OCI-M1 (cell line): ENCODE measurements at regions not wholly inside any gene's neighbourhood (a gene's known extent, or its start where the extent isn't known, plus 50 kb on each side); places are given as distances from the start of the nearest gene placed in this dataset.

Experiments
- DNase-seq: peaks from one replicate; lab custom pipeline; 2025; lab: John Stamatoyannopoulos, UW

DNA sequence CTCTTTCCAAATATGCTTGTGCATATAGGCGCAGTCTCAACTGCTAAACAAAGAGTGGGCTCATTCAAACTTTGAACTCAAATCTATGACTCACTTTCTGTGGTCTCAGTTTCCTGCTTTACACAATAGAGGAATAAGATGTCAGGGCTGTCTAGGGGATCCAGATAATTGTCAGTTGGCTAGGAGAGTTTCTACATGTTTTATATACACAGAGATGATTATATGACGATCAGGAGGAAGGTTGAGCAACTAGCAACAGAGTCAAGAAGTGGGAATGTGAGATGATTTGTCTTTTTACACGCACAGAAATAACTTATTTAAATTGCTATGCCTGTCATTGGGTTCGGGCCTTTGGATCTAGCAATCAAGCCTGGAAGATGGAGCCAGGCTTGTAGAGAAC, 299.4 kb upstream of the LYPLAL1 start:
- peak; percentile 59 for DNase-seq

DNA sequence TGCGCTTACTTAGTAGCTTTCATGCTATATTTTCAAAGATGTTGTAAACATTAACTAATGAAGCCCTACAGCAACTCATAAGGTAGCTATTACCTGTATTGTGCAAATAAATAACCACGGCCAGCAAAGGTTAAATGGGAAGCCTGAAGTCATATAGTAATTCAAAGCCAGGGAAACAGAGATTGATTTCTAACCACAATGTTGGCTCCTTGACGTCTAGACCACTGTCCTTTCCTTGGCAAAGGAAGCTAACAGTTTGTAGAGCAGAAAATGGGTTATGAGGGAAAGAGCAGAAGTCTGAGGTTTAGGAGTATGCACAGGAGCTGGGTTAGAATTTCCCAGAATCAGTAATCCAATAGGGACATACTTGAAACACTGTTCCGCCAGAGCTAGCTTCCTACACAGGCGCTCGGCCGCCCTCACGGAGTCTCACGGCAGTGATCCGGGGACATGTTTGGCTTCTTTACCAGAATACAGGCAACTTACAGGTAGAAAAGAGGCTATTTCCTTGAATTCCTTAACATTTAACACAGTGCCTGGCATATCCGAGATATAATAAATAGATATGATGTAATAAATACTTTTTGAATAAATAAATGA, 298.8 kb upstream of the LYPLAL1 start:
- no peak for DNase-seq

DNA sequence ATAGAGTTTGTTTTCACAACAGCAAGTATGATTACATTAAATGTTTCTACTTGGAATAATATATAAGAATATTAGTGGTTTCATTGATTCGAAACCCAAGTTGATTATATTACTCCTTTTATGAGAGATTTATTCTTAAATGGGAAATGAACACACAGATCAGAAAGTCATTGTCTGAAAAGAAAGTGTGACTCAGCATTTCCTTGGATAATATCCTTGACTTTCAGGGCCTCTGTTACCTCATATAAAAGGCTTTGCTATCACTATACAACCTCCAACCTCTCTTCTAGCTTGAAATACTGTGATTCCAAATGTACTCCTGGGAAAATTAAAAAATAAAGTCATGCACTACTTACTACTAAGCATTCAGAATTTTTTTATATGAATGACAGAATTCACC, 295.3 kb upstream of the LYPLAL1 start:
- DNase-seq = peak; percentile 63

DNA sequence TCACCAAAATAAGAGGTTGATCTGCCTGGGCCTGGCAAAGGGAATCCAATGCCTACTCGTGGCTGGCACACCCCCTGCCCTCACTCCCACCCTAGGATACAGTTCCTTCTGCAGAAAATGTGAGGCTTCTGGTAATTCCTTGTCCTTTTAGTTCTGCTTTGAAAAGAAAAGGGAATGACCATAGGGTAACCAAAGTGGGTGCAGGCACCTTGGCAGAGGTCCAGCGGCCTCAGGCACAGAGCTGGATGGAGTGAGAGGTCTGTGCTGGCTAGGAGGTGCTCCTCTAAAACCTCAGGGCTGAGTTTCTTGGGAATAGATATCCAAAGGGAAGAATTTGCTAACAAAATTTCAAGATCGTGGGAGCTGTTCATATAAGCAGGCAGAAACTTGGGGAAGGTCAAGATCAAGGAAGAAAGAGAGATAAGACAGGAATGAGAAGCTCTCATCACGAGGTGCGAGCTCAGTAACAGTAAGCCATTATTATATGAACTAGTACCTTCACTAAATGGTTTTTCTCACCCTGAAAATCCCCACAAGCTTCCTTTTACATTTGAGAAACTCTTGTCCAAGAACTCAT, 293.1 kb upstream of the LYPLAL1 start:
- no peak for DNase-seq

DNA sequence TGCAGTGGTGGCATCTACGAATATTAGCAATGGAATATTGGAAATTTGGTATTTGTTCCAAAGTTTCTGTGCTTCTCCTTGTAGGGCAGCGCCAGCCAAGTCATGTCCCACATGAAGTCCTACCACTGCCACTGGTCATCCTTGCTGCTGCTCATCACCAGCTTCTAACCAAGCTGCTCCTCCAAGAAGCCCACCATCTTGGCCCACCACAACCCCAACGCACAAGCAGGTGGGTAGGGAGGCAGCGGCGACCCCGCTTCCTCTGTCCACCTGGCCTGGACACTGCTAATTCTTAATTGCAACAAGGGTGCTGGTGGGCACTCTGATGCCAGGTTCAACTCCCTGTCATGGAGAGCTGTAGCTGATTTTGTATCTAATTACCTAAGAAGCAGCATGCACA, 291.2 kb upstream of the LYPLAL1 start:
- DNase-seq = no peak

DNA sequence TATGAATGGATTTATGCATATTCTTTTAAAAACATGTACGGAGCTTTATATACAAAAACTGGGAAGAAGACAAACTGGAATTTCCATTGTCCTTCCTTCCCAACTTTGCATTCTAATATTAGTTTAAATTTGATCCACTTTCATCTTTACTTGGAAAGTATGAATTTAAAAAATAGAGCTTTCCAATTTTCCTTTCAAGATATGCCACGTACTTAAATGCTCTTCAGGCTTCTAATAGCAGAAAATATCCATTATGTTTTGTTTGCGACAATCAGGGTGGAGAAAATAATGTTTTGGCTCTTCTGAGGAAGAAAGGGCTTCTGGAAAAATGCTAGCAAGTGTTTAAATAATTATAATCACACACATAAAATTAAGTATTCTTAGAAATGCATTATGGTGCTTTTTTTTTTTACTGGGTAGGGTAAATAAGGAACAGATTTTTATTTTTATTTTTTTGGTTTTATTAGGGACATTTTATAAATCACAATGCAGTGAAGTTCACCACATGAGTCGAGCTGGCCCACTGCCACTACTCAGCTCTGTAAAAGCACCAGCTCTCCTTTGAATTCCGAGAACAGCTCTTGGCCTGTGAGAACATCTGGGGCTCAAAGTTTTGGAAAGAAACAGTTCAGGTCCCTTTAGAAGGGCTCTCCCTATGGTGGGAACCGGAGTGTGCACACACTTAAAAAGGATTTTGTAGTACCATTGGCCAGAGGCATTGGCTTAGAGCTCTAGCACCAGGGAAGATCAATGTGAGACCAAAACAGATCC, 287.4 kb upstream of the LYPLAL1 start:
- no peak for DNase-seq

DNA sequence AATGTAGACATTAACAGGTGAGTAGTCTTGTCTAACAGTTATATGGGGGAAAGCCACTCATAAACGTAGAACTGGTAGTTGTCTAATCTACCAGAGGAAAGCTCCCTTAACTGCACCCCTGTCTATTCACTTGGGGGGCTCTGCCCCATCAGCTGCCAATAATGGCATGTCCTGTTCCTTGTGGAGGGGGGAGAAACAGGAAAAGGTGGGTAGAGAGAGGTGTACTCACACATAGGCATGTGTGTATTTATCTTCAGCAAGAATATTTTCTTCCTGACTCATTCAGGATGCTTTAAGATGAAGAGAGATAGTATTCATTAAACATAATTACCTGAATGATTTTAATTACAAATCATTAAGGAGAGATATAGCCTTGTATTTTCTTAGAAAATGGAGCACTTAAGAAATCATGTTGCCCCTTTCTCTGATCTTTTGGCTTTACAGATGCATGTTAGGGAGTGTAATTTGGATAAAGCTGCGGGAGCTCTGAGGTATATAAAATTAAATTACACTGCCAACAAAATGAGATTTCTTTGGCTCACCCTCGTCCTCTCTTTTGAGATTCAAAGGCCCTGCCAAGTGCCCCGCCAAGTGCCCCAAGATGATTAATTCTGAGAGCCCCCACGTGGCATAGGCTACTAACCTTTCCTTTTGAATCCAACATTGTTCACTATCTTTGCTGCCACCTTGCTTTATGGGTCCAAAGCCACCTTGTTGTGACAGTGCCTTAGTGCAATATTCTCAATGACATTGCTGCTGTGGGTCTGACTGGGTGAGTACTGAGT, 286.3 kb upstream of the LYPLAL1 start:
- DNase-seq = no peak

DNA sequence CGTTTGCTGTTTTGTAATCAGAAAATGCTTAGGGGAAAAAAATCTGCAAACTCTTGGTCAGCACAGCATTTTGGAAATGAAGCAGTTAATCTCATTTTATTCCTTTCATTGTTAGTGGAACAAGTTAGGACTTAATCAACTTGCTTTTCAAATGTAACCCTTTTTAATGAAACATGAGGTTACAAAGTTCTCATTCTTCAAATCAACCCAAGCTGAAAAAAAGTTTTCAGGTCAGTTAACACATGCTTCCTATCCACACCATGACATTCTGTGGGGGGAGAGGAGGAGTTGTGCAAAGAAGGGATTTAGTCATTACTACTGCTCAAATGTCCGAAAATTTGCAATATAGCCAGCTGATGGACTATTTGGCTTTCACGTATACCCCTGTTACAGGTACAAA, 283.2 kb upstream of the LYPLAL1 start:
- DNase-seq = no peak

DNA sequence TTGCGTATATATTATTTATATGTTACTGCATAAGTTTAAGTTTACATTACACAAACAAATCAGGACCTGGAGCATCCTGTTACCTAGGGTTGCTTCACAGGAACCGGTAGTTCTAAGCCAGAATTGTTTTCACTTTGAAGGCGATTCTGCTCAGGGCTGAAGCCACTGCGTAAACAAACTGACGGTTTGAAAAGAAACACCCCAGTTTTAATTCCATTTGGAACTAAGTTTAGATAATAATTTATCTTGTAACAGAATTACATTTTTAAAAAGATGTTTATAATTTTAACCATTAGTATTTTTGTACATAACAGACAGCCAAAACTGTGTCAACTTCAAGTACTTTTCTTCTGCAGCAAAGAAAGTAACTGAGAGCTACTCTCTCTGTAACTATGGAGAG, 282.1 kb upstream of the LYPLAL1 start:
- no peak for DNase-seq

DNA sequence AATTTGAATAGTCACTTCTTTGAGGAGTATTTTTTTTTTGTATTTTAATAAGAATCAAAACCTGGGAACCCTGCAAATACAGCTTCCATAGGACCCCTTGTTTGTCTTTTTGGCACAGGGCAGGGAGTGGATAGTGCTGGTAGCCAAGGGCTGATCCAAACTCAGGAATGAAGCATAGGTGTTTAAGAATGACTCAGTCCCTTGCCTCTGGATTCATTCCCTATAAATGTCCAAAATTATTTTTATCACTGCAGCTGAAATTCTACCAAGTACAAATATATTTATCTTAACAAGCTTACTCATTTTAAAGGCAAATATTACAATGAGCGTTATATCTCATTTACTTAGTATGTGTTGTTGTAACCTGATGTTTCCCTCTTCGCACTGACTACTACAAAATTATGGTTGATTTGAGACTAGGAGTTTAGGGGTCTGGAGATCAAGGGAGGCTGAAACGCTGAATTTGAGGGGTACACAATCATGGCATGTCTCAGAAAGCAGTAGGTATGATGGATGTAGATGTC, 278.6 kb upstream of the LYPLAL1 start:
- no peak for DNase-seq

DNA sequence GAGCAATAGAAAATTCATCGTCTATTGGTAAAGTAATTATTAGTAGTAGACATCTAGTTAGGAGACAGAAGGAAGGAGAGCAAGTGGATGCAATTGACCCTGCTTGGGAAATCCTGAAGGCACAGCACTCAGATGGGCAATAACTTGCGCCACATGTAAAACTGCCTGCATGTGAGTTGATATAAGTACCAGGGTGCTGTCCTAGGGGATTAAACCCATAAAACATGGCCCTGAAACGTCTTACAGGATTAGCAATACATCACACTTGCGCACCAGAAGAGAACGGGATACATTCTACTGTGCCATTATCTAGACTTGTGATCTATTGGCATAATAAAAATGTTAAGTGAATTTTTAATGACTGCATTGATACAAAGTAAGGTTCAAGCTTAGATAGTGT, 277.5 kb upstream of the LYPLAL1 start:
- no peak for DNase-seq

DNA sequence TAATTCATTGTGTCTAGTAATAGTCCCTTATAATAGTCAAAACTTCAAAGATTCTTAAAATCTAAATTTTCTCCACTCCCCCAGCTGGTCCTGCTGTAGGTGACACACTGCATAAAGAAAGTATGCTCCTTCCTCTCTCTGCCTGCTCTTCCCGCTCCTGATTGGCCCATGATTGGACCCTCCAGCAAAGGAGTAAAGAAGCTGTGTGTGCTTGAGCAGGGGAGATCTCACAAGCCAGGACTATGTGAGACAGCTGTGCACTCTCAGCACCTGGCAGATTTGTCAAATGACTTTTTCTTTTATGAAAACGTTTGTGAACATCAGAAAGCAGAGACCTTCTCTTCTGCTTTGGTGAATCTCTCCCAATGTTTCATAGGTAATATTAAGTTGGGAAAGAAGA, 274.8 kb upstream of the LYPLAL1 start:
- DNase-seq = no peak

DNA sequence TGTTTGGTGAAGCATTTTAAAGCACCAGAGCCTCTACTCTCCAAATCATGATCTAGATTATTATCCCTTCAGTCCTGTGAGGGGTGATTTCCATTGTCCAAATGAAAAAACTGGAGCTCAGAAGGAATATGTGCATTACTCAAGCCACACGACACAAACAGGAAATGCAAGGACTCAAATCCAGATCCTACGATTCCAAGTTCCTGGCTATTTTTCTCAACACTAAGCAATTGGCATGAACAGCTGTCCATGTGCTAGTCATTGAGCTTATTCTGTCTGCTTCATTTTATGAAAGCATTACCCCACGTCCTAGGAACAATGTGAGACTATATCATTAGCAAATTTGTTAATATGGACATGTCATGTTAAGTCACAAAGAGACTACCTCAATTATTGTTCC, 273.1 kb upstream of the LYPLAL1 start:
- DNase-seq = no peak

DNA sequence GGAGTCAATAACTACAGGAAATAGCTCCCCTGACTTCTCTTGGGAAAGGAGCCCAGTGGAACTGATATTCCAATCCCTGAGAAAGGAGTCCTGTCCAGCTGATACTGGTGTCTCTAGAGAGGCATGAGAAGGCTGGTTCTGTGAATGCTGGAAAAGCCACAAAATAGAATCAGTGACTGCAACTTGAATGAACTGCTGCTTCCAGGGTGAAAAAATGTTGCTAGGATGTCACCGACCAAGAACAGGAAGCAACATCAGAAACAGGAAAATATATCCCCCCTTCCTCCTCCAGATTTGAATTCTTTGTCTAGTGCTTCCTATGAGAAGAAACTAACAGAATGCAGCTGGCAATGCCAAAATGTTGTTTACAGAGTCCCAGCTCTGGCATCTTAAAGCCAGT, 269.3 kb upstream of the LYPLAL1 start:
- no peak for DNase-seq

DNA sequence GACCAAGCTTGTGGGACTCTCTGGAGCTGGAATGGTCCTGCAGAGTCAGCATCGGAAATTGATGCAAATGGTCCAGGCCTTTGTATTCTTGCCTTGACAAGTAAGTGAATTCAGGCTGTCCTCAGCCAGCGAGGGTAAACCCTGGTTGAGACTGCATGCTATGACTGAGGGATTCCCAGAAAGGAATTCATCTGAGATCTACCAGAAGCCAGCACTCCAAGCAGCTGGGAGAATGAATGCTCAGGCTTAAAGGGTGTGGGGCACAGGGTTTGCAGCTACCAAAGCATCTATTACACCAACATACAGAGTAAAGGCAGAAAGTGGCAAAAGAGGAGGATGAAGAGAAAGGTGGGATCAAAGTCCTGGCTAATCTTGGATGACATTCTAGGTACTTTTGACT, 257.0 kb upstream of the LYPLAL1 start:
- no peak for DNase-seq

DNA sequence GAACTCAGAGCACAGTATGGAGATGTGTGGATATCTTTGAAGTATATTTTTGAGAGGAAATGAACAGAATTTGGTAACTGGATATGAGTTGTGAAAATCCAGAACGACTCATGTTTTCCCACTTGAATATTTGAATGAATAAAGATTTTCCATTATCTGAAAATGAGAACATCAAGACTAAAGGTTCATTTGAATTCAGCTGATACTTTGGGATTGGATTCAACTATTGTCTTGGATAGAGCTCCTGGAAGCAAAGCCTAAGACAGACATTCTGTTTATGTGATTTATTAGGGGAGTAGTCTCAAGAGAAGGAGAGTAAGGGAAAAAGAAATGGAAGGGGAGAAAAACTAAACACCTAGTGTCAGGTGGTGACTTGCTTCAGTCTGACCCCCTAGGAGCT, 256.0 kb upstream of the LYPLAL1 start:
- no peak for DNase-seq

DNA sequence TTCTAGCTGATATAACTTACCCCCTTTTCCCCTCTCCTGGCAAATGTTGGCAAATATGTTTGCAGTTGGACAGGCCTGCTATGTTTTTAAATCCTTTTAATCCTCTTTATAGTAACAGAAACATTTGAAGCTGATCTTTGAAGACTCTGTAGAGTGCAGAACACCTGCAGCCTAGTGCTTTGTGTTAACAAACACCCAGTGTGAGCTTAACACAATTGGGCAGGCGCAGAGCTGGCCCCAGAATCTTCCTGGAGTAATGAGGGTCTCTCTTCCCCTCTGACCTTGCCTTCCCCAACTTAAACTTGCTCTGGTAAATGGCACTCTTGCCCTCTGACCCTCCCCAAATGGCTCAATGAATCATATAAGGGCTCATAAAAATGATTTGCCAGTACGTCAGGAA, 247.9 kb upstream of the LYPLAL1 start:
- DNase-seq = no peak

DNA sequence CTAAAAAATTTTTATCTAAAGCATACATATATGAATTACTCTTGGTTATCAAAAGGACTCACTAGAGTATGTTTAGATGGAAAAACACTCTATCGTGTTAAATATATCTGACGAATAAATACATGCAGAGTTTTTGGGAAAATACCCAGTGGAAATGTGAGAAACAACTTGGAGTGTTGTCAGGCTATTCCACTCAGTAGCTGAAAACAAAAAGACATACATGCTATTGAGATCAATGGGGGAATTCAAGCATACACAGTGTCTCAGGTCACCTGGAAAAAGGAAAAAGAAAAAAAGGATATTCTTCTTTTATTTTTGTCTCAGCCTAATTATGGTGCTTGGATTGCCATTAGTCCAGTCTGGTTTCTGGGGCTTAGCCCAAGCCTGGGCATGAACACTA, 247.0 kb upstream of the LYPLAL1 start:
- DNase-seq = no peak

DNA sequence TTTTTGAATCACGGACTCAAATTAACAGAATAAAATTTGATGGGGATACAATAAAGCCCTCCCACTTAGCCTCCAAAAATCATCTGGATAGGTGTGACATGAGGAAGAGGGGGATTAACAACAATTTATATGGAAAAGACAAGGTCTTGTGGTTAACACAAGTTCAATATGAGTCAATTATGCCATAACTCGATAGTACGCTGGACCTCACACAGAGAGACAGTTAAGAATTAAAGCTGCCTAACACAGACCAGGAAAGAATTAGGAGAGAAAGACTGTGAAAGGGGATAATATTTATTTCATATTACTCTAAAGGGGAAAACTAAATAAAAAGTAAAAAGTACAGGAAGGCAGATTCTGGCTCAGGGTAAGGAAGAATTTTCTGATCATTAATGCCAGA, 243.7 kb upstream of the LYPLAL1 start:
- no peak for DNase-seq

DNA sequence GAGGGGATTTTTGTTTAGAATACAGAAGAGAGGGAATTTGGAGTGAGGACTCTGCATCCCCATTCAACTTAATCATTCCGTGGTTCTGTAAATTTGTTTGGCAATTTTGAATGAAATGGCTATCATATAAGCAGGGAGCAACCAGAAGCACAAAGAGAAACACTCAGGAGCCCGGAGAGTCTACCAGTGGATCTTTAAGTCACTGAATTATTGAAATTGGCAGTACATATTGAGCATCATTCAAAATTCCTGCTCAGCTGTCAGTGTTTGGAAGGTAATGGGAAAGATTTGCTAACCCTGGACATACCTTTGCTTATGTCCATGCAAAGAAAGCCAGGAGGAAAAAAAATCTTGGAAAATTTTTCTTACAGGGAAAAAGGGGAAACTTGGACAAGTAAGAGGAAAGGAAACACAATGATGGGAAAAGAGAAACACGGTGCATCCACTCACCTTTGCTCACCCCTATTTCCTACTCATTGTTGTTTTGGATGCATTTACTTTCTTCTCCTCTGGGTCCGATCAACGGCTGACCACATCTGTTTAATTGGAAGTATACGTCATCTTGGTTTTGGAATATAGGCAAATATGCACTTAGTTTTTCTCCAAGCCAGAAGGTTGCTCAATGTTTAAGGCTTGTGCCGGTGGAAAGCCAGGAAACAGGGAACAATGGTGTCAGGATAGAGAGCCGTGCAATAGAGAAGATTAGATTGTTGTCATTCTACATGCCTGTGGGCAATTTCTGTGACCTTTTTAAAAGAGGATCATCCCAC, 243.0 kb upstream of the LYPLAL1 start:
- no peak for DNase-seq

DNA sequence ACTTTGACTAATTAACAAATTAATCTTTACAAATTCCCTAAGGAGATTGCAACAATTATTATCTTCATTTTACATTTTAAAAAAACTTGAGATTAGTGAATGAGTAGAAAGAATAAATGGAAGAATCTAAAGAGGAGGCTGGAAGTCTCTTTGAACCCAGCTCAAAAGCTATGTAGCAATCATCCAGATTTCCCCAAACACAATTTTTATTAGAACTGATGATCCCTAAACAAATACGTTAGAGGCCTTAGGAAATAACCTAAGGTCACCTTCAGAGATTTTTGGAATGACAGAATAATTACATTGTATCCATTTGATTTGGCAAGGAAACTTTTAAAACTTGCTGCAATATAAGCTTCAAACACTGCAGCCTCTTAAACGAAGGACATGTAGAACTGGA, 242.4 kb upstream of the LYPLAL1 start:
- no peak for DNase-seq

DNA sequence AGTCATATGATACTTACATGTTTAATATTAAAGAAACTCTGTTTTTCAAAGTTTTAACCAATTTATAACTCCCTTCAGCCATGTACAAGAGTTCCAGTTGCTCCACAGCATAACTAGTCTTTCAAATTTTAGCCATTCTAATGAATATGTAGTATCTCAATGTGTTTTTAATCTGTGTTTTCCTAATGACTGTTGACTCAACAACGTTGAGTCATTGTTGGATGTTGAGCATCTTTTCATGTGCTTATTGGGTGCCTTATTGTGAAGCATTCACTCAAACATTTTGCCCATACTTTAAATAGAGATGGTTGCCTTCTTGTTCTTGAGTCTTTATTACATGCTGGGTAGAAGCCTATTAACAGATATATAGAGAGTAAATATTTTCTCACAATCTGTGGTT, 240.2 kb upstream of the LYPLAL1 start:
- no peak for DNase-seq
